CD4-positive, CD25-positive, alpha-beta regulatory T cell (primary cell): ENCODE measurements at regions not wholly inside any gene's neighbourhood (a gene's known extent, or its start where the extent isn't known, plus 50 kb on each side); places are given as distances from the start of the nearest gene placed in this dataset.

Source experiments
- ATAC-seq, 2 donors: fragments of 150-1000 bp; cut with Tn5 transposase; one replicate each; pipeline ENCODE4 v1.10.0; 2021; ENCODE audit warnings: low read depth in 2 of 2, moderate number of reproducible peaks in 2 of 2, moderate library complexity in 1 of 2
- DNase-seq, 3 donors: peaks; one replicate each; pipeline versions ENCODE4 v3.0.0 to v3.0.0-alpha.2; 2012 to 2022; ENCODE audit warnings: mixed read lengths in 1 of 3
- H3K27ac ChIP-seq: one replicate; pipeline ENCODE4 v1.7.0; 2013; ENCODE audit warnings: mild to moderate bottlenecking, low read length; ENCODE audit not compliant: insufficient read depth, poor library complexity, severe bottlenecking
- H3K27me3 ChIP-seq: one replicate; pipeline ENCODE4 v1.7.0; 2013; ENCODE audit warnings: low read length; ENCODE audit not compliant: control insufficient read depth, insufficient read depth
- H3K36me3 ChIP-seq: one replicate; pipeline ENCODE4 v1.7.0; 2013; ENCODE audit warnings: mild to moderate bottlenecking, low read length, moderate library complexity; ENCODE audit not compliant: control insufficient read depth, insufficient read depth
- H3K4me1 ChIP-seq: 2 replicates; pipeline ENCODE4 v1.7.0; 2013; ENCODE audit warnings: mild to moderate bottlenecking, low read length; ENCODE audit not compliant: insufficient read depth, control insufficient read depth, poor library complexity, severe bottlenecking
- H3K4me3 ChIP-seq: one replicate; pipeline ENCODE4 v1.7.0; 2013; ENCODE audit warnings: low read depth, mild to moderate bottlenecking, low read length, moderate library complexity
- H3K9me3 ChIP-seq, 2 experiments: 1 replicate in 1 of 2; 2 replicates in 1 of 2; pipeline ENCODE4 v1.7.0; 2013; ENCODE audit warnings: low read length in 2 of 2, mild to moderate bottlenecking in 1 of 2, moderate library complexity in 1 of 2; ENCODE audit not compliant: control insufficient read depth in 2 of 2
- H3K27ac Mint-ChIP-seq, 3 donors: one replicate each; pipeline ENCODE4 v1.8.0; 2020 to 2022; ENCODE audit warnings: mild to moderate bottlenecking in 3 of 3, mixed read lengths in 3 of 3, moderate library complexity in 2 of 3
- H3K27me3 Mint-ChIP-seq: one replicate; pipeline ENCODE4 v1.8.0; 2022; ENCODE audit warnings: mild to moderate bottlenecking, mixed read lengths
- H3K36me3 Mint-ChIP-seq: one replicate; pipeline ENCODE4 v1.8.0; 2020; ENCODE audit warnings: mixed read lengths
- H3K4me1 Mint-ChIP-seq, 4 donors: one replicate each; pipeline ENCODE4 v1.8.0; 2020 to 2022; ENCODE audit warnings: mixed read lengths in 4 of 4, mild to moderate bottlenecking in 1 of 4
- H3K4me3 Mint-ChIP-seq, 4 donors: one replicate each; pipeline ENCODE4 v1.8.0; 2020 to 2022; ENCODE audit warnings: mild to moderate bottlenecking in 4 of 4, mixed read lengths in 4 of 4, moderate library complexity in 3 of 4
- H3K9me3 Mint-ChIP-seq, 7 donors: one replicate each; pipeline ENCODE4 v1.8.0; 2020 to 2022; ENCODE audit warnings: mixed read lengths in 7 of 7, mild to moderate bottlenecking in 3 of 7, moderate library complexity in 2 of 7

GRCh38 chr11:128232588-128232987 is 354.8 kb downstream of the ETS1 start:
- Histone ChIP-seq H3K36me3 (no peaks in the 10 kb centered on the region), H3K4me1 (no peaks in the 10 kb centered on the region), H3K27ac (no peak overlapping the region), H3K27me3 (no peaks in the 10 kb centered on the region), H3K4me3 (no peak overlapping the region), H3K9me3 (no peaks in the 10 kb centered on the region)
- no peaks in the 10 kb centered on the region for H3K27me3 Mint-ChIP-seq
- no peaks in the 10 kb centered on the region for H3K36me3 Mint-ChIP-seq
- DNase-seq (no peak), ATAC-seq (no peak)
- peaks cover 0 to 5% (median 0%) of the 10 kb centered on the region in 7 donors for H3K9me3 Mint-ChIP-seq
- peaks cover 0 to 9% (median 4%) of the 10 kb centered on the region in 4 donors for H3K4me1 Mint-ChIP-seq
- peak overlapping the region in 1 of 3 donors; percentile 4 for H3K27ac Mint-ChIP-seq
- H3K4me3 Mint-ChIP-seq, result no peak overlapping the region

- Mint-ChIP-seq H3K4me1 (peaks cover 0 to 9% (median 4%) of the 10 kb centered on the region in 4 donors), H3K36me3 (no peaks in the 10 kb centered on the region), H3K27ac (no peak overlapping the region), H3K4me3 (no peak overlapping the region), H3K27me3 (no peaks in the 10 kb centered on the region), H3K9me3 (peaks cover 0 to 5% (median 0%) of the 10 kb centered on the region in 7 donors)
- Histone ChIP-seq H3K9me3 (no peaks in the 10 kb centered on the region), H3K27me3 (no peaks in the 10 kb centered on the region), H3K4me3 (no peak overlapping the region), H3K36me3 (no peaks in the 10 kb centered on the region), H3K4me1 (no peaks in the 10 kb centered on the region), H3K27ac (no peak overlapping the region)
- DNase-seq (no peak), ATAC-seq (no peak)
Observed at GRCh38 chr11:128231845-128232410, 355.4 kb downstream of the ETS1 start.

GRCh38 chr11:128227466-128227865 is 359.9 kb downstream of the ETS1 start:
- H3K9me3 ChIP-seq, result no peaks in the 10 kb centered on the region
- ATAC-seq (no peak), DNase-seq (peak in 1 of 3 donors; percentile 7)
- Mint-ChIP-seq H3K27me3 (no peaks in the 10 kb centered on the region), H3K36me3 (no peaks in the 10 kb centered on the region), H3K9me3 (peaks cover 0 to 5% (median 0%) of the 10 kb centered on the region in 7 donors), H3K4me1 (peaks cover 4 to 14% (median 9%) of the 10 kb centered on the region in 4 donors), H3K4me3 (no peak overlapping the region), H3K27ac (no peak overlapping the region)
- no peaks in the 10 kb centered on the region for H3K36me3 ChIP-seq
- no peak overlapping the region for H3K27ac ChIP-seq
- H3K27me3 ChIP-seq, result no peaks in the 10 kb centered on the region
- no peaks in the 10 kb centered on the region for H3K4me1 ChIP-seq
- H3K4me3 ChIP-seq, result no peak overlapping the region

- no peaks in the 10 kb centered on the region for H3K9me3 ChIP-seq
- no peak overlapping the region for H3K27ac ChIP-seq
- no peaks in the 10 kb centered on the region for H3K36me3 Mint-ChIP-seq
- ATAC-seq (no peak), DNase-seq (no peak)
- peaks cover 4 to 10% (median 8%) of the 10 kb centered on the region in 4 donors for H3K4me1 Mint-ChIP-seq
- H3K36me3 ChIP-seq, result no peaks in the 10 kb centered on the region
- H3K9me3 Mint-ChIP-seq, result peaks cover 0 to 5% (median 0%) of the 10 kb centered on the region in 7 donors
- H3K4me1 ChIP-seq, result no peaks in the 10 kb centered on the region
- H3K27me3 ChIP-seq, result no peaks in the 10 kb centered on the region
- no peaks in the 10 kb centered on the region for H3K27me3 Mint-ChIP-seq
- no peak overlapping the region for H3K4me3 ChIP-seq
- no peak overlapping the region for H3K27ac Mint-ChIP-seq
- no peak overlapping the region for H3K4me3 Mint-ChIP-seq
Observed at GRCh38 chr11:128226106-128226716, 361.1 kb downstream of the ETS1 start.

DNA sequence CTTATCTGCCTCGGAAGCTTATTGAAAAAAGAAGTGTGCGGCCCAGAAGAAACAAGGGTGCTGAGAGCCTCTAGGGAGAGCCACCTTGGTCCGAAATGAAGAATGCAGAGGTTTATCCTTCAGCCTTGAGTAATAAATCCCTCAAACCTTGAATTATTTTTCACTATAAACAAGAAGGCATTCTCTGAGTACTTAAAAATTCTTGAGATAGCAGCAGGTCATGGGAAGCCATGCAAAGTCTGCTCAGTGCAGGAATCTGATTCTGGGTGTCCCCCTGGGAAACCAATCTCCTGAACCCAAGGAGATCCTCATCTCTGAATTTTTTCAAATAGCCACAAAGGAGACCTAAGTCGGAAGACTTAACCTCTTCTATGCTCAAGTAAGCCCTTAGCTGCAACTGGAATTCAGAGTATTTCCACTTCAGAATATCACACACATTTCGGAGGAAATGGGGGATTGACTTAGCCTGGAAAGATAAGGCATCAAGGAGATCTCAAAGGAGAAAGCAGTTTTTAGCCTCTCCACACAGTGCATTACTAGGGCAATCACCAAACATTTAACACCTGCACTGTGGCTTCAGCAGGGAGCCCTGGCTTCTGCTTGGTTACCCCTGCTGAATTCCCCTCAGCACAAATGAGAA is 365.0 kb downstream of the ETS1 start:
- H3K9me3 ChIP-seq, result no peaks in the 10 kb centered on the region
- H3K4me3 ChIP-seq, result no peak overlapping the region
- Mint-ChIP-seq H3K4me3 (no peak overlapping the region), H3K4me1 (peaks cover 4 to 10% (median 6%) of the 10 kb centered on the region in 4 donors), H3K27ac (no peak overlapping the region), H3K27me3 (peaks cover 4% of the 10 kb centered on the region), H3K36me3 (no peaks in the 10 kb centered on the region), H3K9me3 (no peaks in the 10 kb centered on the region)
- ATAC-seq (no peak), DNase-seq (no peak)
- H3K27me3 ChIP-seq, result no peaks in the 10 kb centered on the region
- no peak overlapping the region for H3K27ac ChIP-seq
- H3K36me3 ChIP-seq, result no peaks in the 10 kb centered on the region
- no peaks in the 10 kb centered on the region for H3K4me1 ChIP-seq

DNA sequence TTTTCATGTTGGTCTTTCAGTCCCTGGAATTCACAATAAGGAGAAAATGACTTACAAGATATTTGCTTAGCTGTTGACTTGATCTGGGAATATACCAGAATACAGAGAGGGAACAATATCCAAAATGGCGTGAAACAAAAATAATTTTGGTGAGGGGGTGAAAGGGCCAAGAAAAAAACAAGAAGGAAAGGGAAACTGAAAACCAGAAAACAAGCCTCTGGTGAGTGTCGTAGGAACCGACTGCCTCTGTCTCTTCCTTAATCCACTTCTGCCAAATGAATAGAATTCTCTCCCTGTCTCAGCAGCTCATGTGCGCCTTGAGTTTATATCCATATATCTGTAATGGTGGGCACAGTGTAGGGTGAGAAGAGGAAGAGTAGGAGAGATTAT is 367.6 kb downstream of the ETS1 start:
- peaks cover 4 to 8% (median 6%) of the 10 kb centered on the region in 4 donors for H3K4me1 Mint-ChIP-seq
- no peak overlapping the region for H3K4me3 Mint-ChIP-seq
- peaks cover 0 to 2% (median 0%) of the 10 kb centered on the region in 7 donors for H3K9me3 Mint-ChIP-seq
- DNase-seq (no peak), ATAC-seq (no peak)
- Histone ChIP-seq H3K4me1 (no peaks in the 10 kb centered on the region), H3K27me3 (no peaks in the 10 kb centered on the region), H3K4me3 (no peak overlapping the region), H3K36me3 (no peaks in the 10 kb centered on the region), H3K27ac (no peak overlapping the region), H3K9me3 (no peaks in the 10 kb centered on the region)
- no peak overlapping the region for H3K27ac Mint-ChIP-seq
- peaks cover 4% of the 10 kb centered on the region for H3K27me3 Mint-ChIP-seq
- no peaks in the 10 kb centered on the region for H3K36me3 Mint-ChIP-seq

DNA sequence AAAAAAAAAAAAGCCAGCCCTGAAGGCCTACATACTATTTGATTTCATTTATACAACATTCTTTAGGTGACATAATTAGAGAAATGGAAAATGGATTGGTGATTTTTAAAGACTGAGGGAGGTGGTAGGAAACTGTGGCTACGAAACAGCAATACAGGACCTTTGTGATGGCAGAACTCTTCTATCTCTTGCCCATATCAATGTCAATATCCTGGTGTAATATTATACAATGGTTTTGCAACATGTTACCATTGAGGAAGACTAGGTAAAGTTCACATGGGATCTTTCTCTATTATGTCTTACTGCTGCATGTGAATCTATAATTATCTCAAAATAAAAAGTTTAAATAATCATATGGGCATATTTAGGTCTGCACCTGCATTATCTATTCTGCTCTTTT is 371.2 kb downstream of the ETS1 start:
- no peaks in the 10 kb centered on the region for H3K4me1 ChIP-seq
- H3K36me3 Mint-ChIP-seq, result no peaks in the 10 kb centered on the region
- H3K36me3 ChIP-seq, result no peaks in the 10 kb centered on the region
- H3K27me3 ChIP-seq, result no peaks in the 10 kb centered on the region
- H3K4me3 Mint-ChIP-seq, result no peak overlapping the region
- H3K27ac Mint-ChIP-seq, result no peak overlapping the region
- DNase-seq (no peak), ATAC-seq (no peak)
- no peak overlapping the region for H3K27ac ChIP-seq
- H3K9me3 Mint-ChIP-seq, result peaks cover 0 to 2% (median 0%) of the 10 kb centered on the region in 7 donors
- no peaks in the 10 kb centered on the region for H3K9me3 ChIP-seq
- H3K4me1 Mint-ChIP-seq, result peaks cover 0 to 5% (median 0%) of the 10 kb centered on the region in 4 donors
- peaks cover 9% of the 10 kb centered on the region for H3K27me3 Mint-ChIP-seq
- no peak overlapping the region for H3K4me3 ChIP-seq
